ENCODE measurements at regions not wholly inside any gene's neighbourhood (a gene's known extent, or its start where the extent isn't known, plus 50 kb on each side); places are given as distances from the start of the nearest gene placed in this dataset.

DNA sequence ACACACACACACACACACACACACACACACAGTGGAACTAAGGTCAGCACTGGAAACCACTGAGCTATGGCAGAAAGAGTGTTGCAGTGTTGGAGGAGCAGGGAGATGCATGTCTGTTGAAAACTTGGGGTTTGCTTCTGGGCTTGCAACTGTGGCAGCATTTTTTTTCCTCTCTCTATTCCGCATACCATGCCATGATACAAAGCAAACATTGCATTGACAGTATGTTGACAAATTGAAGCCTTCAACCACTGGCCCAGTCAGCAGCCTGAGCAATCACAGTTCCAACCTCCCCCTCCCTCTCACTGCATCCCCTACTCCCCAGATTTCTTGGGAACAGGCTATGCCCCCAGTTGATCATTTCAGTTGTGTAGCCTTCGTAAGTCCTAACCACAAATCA lies 478.1 kb upstream of the WWC1 start:
- Histone ChIP-seq H3K4me1 (ENCODE audit: insufficient read depth, low read length, severe bottlenecking) (no peaks in the 10 kb centered on the region), H2AFZ (ENCODE audit: low read length) (no peak overlapping the region), H3K4me3 (ENCODE audit: low read depth, low read length, poor library complexity, severe bottlenecking) (no peak overlapping the region), H3K4me2 (ENCODE audit: low read length) (no peak overlapping the region), H3K9me2 (ENCODE audit: low read depth, low read length) (no peaks in the 10 kb centered on the region), H3K9me3 (ENCODE audit: low read length) (no peaks in the 10 kb centered on the region), H4K20me1 (ENCODE audit: insufficient read depth, low read length) (no peaks in the 10 kb centered on the region), H3K27ac (ENCODE audit: low read depth, low read length, poor library complexity, severe bottlenecking) (no peak overlapping the region), H3F3A (ENCODE audit: insufficient read depth, low read length) (no peaks in the 10 kb centered on the region), H3K27me3 (ENCODE audit: insufficient read depth, low read length) (no peaks in the 10 kb centered on the region), H3K79me2 (ENCODE audit: insufficient read depth, low read length) (no peaks in the 10 kb centered on the region), H3K9ac (ENCODE audit: low read length) (no peak overlapping the region), H3K36me3 (ENCODE audit: insufficient read depth, low read length) (no peaks in the 10 kb centered on the region)
- TF ChIP-seq, protein P1, sequence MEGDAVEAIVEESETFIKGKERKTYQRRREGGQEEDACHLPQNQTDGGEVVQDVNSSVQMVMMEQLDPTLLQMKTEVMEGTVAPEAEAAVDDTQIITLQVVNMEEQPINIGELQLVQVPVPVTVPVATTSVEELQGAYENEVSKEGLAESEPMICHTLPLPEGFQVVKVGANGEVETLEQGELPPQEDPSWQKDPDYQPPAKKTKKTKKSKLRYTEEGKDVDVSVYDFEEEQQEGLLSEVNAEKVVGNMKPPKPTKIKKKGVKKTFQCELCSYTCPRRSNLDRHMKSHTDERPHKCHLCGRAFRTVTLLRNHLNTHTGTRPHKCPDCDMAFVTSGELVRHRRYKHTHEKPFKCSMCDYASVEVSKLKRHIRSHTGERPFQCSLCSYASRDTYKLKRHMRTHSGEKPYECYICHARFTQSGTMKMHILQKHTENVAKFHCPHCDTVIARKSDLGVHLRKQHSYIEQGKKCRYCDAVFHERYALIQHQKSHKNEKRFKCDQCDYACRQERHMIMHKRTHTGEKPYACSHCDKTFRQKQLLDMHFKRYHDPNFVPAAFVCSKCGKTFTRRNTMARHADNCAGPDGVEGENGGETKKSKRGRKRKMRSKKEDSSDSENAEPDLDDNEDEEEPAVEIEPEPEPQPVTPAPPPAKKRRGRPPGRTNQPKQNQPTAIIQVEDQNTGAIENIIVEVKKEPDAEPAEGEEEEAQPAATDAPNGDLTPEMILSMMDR (IDR thresholded peaks at IDR 0.05; ENCODE audit: low read length): no peak
- no peak for TF ChIP-seq EZH2 (IDR thresholded peaks at IDR 0.05; ENCODE audit: borderline replicate concordance, low read length)

DNA sequence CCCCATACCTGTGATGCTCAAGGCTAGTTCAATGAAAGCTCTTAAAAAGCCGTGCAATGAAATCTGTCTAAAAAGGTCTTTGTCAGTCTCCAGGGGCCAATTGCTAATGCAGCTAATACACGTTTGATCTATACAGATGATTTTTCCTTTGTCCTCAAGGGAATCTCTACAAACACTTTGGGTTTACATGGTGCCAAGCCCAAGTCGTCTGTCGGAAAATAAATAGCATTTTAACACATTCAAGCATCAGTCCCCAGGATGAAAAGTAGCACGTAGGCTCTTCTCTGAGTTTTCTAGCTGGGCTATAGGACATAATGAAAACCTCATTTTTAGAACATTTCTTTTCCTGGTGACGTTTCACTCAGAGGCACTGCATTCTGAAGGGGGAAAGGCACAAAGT lies 477.4 kb upstream of the WWC1 start:
- no peak overlapping the region for H3K4me2 ChIP-seq (ENCODE audit: low read length)
- H3F3A ChIP-seq (ENCODE audit: insufficient read depth, low read length): no peaks in the 10 kb centered on the region
- H2AFZ ChIP-seq (ENCODE audit: low read length): no peak overlapping the region
- H4K20me1 ChIP-seq (ENCODE audit: insufficient read depth, low read length): no peaks in the 10 kb centered on the region
- no peak overlapping the region for H3K4me3 ChIP-seq (ENCODE audit: low read depth, low read length, poor library complexity, severe bottlenecking)
- no peaks in the 10 kb centered on the region for H3K9me2 ChIP-seq (ENCODE audit: low read depth, low read length)
- H3K27ac ChIP-seq (ENCODE audit: low read depth, low read length, poor library complexity, severe bottlenecking): no peak overlapping the region
- H3K27me3 ChIP-seq (ENCODE audit: insufficient read depth, low read length): no peaks in the 10 kb centered on the region
- no peak for TF ChIP-seq EZH2 (IDR thresholded peaks at IDR 0.05; ENCODE audit: borderline replicate concordance, low read length)
- TF ChIP-seq, protein P1 (IDR thresholded peaks at IDR 0.05; ENCODE audit: low read length): no peak
- H3K9me3 ChIP-seq (ENCODE audit: low read length): no peaks in the 10 kb centered on the region
- H3K36me3 ChIP-seq (ENCODE audit: insufficient read depth, low read length): no peaks in the 10 kb centered on the region
- H3K9ac ChIP-seq (ENCODE audit: low read length): no peak overlapping the region
- H3K4me1 ChIP-seq (ENCODE audit: insufficient read depth, low read length, severe bottlenecking): no peaks in the 10 kb centered on the region
- no peaks in the 10 kb centered on the region for H3K79me2 ChIP-seq (ENCODE audit: insufficient read depth, low read length)

DNA sequence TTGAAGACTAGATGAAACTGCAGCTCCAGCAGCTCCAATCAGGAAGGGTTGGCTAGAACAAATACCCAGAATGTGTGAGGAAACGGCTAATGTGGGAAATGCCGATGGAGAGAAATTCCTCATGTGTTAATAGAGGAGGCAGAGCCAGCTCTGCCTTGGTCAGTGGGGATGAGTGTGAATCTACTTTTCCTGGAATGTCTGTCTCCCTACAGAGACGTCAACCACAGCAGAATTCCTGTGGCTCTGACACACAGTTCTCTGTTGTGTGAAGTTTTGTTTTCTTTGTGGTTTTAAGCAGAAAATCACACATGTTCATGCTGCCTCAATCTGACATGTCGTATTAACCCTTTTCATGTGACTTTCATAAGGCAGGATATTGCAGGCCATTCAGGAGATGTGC lies 476.6 kb upstream of the WWC1 start:
- TF ChIP-seq, protein P1 (IDR thresholded peaks at IDR 0.05; ENCODE audit: low read length): no peak
- TF ChIP-seq EZH2 (IDR thresholded peaks at IDR 0.05; ENCODE audit: borderline replicate concordance, low read length): no peak
- Histone ChIP-seq H3K9me2 (ENCODE audit: low read depth, low read length) (no peaks in the 10 kb centered on the region), H3K4me3 (ENCODE audit: low read depth, low read length, poor library complexity, severe bottlenecking) (no peak overlapping the region), H3K9ac (ENCODE audit: low read length) (no peak overlapping the region), H3K4me2 (ENCODE audit: low read length) (no peak overlapping the region), H3F3A (ENCODE audit: insufficient read depth, low read length) (no peaks in the 10 kb centered on the region), H3K79me2 (ENCODE audit: insufficient read depth, low read length) (no peaks in the 10 kb centered on the region), H3K27me3 (ENCODE audit: insufficient read depth, low read length) (no peaks in the 10 kb centered on the region), H3K36me3 (ENCODE audit: insufficient read depth, low read length) (no peaks in the 10 kb centered on the region), H4K20me1 (ENCODE audit: insufficient read depth, low read length) (no peaks in the 10 kb centered on the region), H3K9me3 (ENCODE audit: low read length) (no peaks in the 10 kb centered on the region), H2AFZ (ENCODE audit: low read length) (no peak overlapping the region), H3K27ac (ENCODE audit: low read depth, low read length, poor library complexity, severe bottlenecking) (no peak overlapping the region), H3K4me1 (ENCODE audit: insufficient read depth, low read length, severe bottlenecking) (no peaks in the 10 kb centered on the region)
